ENCODE measurements at regions not wholly inside any gene's neighbourhood (a gene's known extent, or its start where the extent isn't known, plus 50 kb on each side); places are given as distances from the start of the nearest gene placed in this dataset.

DNA sequence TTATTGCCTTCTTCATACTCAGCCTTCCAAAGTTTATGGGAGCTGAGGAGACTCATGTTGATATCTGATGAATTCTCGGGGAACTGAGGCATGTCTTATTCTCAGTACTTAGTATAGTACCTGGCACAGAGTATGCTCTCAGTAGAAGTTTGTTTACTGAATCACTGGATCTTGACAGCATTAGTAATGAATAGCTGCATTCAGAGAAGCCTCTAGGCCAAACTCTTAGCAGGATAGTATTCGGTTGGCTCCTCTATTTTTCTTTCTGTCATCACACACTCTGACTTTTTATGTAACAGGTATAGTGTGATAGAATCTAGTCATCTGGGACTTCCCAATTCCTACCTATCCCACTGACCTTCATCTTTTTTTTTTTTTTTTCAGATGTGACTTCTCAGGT is 566.4 kb upstream of the MAN1A1 start:
- no TSS peak for BruUV-seq (replicated peaks)
- DNase-seq (ENCODE audit: low spot score): no peak
- Histone ChIP-seq H3K36me3 (replicated peaks in 1 of 2; ENCODE audit: control insufficient read depth in 1 of 2, insufficient read depth in 2 of 2, low read length in 2 of 2) (no peaks in the 10 kb centered on the region), H3K9me3 (ENCODE audit: low read length) (no peaks in the 10 kb centered on the region; the same call in 1 of the 2 replicates), H3K27me3 (ENCODE audit: control insufficient read depth in 1 of 2, insufficient read depth in 2 of 2, low read length in 2 of 2) (no peaks in the 10 kb centered on the region), H3K4me1 (ENCODE audit: insufficient read depth, low read length) (no peaks in the 10 kb centered on the region), H3K9ac (ENCODE audit: insufficient read depth, low read depth, low read length) (no peak overlapping the region), H3K4me2 (ENCODE audit: low read depth, low read length) (no peak overlapping the region), H4K20me1 (ENCODE audit: insufficient read depth, low read length) (no peaks in the 10 kb centered on the region), H3K27ac (ENCODE audit: extremely low read length, insufficient read depth, low read length) (no peak overlapping the region), H3K4me3 (replicated peaks in 1 of 3; ENCODE audit: insufficient read depth in 1 of 3, low read depth in 2 of 3, low read length in 3 of 3) (no peak overlapping the region), H3K79me2 (ENCODE audit: insufficient read depth, low read length) (no peaks in the 10 kb centered on the region), H2AFZ (ENCODE audit: low read length) (no peak overlapping the region)
- ChIA-PET CTCF (ENCODE audit: low intra/inter-chr PET ratio, low total read pairs) (no interaction called here), POLR2A (no interaction called here)
- in situ Hi-C loops (cut with HindIII; ENCODE audit: extremely low pct_ligation_motif_present, low pct_unique_long_range_greater_than_20kb): no loop called here
- ATAC-seq: no peak
- TF ChIP-seq, protein P1, sequence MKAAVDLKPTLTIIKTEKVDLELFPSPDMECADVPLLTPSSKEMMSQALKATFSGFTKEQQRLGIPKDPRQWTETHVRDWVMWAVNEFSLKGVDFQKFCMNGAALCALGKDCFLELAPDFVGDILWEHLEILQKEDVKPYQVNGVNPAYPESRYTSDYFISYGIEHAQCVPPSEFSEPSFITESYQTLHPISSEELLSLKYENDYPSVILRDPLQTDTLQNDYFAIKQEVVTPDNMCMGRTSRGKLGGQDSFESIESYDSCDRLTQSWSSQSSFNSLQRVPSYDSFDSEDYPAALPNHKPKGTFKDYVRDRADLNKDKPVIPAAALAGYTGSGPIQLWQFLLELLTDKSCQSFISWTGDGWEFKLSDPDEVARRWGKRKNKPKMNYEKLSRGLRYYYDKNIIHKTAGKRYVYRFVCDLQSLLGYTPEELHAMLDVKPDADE (CRISPR knock-in tag; IDR thresholded peaks at IDR 0.05): no peak
- TF ChIP-seq, protein P2, sequence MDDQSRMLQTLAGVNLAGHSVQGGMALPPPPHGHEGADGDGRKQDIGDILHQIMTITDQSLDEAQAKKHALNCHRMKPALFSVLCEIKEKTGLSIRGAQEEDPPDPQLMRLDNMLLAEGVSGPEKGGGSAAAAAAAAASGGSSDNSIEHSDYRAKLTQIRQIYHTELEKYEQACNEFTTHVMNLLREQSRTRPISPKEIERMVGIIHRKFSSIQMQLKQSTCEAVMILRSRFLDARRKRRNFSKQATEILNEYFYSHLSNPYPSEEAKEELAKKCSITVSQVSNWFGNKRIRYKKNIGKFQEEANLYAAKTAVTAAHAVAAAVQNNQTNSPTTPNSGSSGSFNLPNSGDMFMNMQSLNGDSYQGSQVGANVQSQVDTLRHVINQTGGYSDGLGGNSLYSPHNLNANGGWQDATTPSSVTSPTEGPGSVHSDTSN (CRISPR knock-in tag; IDR thresholded peaks at IDR 0.05; ENCODE audit: borderline replicate concordance): no peak
- TF ChIP-seq, protein P3, sequence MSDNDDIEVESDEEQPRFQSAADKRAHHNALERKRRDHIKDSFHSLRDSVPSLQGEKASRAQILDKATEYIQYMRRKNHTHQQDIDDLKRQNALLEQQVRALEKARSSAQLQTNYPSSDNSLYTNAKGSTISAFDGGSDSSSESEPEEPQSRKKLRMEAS (IDR thresholded peaks at IDR 0.05): no peak
- TF ChIP-seq ARID4A (CRISPR knock-in tag; IDR thresholded peaks at IDR 0.05; ENCODE audit: borderline replicate concordance) (no peak), ZNF563 (CRISPR knock-in tag; IDR thresholded peaks at IDR 0.05) (no peak), ZNF552 (CRISPR knock-in tag; IDR thresholded peaks at IDR 0.05; ENCODE audit: borderline replicate concordance) (no peak), ZNF12 (CRISPR knock-in tag; IDR thresholded peaks at IDR 0.05) (no peak), ZNF780A (CRISPR knock-in tag; IDR thresholded peaks at IDR 0.05) (no peak), POLR2AphosphoS5 (IDR thresholded peaks at IDR 0.05; ENCODE audit: low read depth, low read length) (no peak), ONECUT2 (CRISPR knock-in tag; IDR thresholded peaks at IDR 0.05) (no peak), ZNF777 (CRISPR knock-in tag; IDR thresholded peaks at IDR 0.05) (no peak), CTCF (CRISPR knock-in tag; IDR thresholded peaks at IDR 0.05) (no peak)
- intact Hi-C loops (cut with micrococcal nuclease; ENCODE audit: unreplicated experiment): no loop called here
- no peak for FAIRE-seq
- 2% methylated on average over 2 of the region's 2 CpGs for WGBS (ENCODE audit: low lambda C conversion rate)
